Activated CD4-positive, alpha-beta memory T cell treated with anti-CD3 and anti-CD28 coated beads for 36 hours (primary cell): ENCODE measurements at regions not wholly inside any gene's neighbourhood (a gene's known extent, or its start where the extent isn't known, plus 50 kb on each side); places are given as distances from the start of the nearest gene placed in this dataset.

Experiments used
- CTCF ChIA-PET: fragments of 350-600 bp; sonication (Branson Sonifier 250); formaldehyde crosslinking; loops from one replicate; lab custom pipeline; 2021; ENCODE audit warnings: antibody characterized with exemption, inconsistent platforms; lab: Charles Lee
- POLR2A ChIA-PET: fragments of 350-600 bp; sonication (Branson Sonifier 250); formaldehyde crosslinking; loops from one replicate; lab custom pipeline; 2021; ENCODE audit warnings: antibody characterized with exemption; lab: Charles Lee
- DNase-seq: peaks from one replicate; pipeline ENCODE4 v3.0.0-alpha.2; 2020
- H3K27ac Mint-ChIP-seq: one replicate; pipeline ENCODE4 v1.8.0; 2021; ENCODE audit warnings: mixed read lengths
- H3K27me3 Mint-ChIP-seq: one replicate; pipeline ENCODE4 v1.8.0; 2021; ENCODE audit warnings: mixed read lengths
- H3K36me3 Mint-ChIP-seq: one replicate; pipeline ENCODE4 v1.8.0; 2021; ENCODE audit warnings: mixed read lengths
- H3K4me1 Mint-ChIP-seq: one replicate; pipeline ENCODE4 v1.8.0; 2021; ENCODE audit warnings: low read depth, mixed read lengths
- H3K4me3 Mint-ChIP-seq: one replicate; pipeline ENCODE4 v1.8.0; 2021; ENCODE audit warnings: mild to moderate bottlenecking, mixed read lengths
- H3K9me3 Mint-ChIP-seq: one replicate; pipeline ENCODE4 v1.8.0; 2021; ENCODE audit warnings: mixed read lengths
- intact Hi-C: fragments of 100-400 bp; cut with micrococcal nuclease; formaldehyde crosslinking; loops from one replicate; pipeline ENCODE4 v1.15.1; 2023

DNA sequence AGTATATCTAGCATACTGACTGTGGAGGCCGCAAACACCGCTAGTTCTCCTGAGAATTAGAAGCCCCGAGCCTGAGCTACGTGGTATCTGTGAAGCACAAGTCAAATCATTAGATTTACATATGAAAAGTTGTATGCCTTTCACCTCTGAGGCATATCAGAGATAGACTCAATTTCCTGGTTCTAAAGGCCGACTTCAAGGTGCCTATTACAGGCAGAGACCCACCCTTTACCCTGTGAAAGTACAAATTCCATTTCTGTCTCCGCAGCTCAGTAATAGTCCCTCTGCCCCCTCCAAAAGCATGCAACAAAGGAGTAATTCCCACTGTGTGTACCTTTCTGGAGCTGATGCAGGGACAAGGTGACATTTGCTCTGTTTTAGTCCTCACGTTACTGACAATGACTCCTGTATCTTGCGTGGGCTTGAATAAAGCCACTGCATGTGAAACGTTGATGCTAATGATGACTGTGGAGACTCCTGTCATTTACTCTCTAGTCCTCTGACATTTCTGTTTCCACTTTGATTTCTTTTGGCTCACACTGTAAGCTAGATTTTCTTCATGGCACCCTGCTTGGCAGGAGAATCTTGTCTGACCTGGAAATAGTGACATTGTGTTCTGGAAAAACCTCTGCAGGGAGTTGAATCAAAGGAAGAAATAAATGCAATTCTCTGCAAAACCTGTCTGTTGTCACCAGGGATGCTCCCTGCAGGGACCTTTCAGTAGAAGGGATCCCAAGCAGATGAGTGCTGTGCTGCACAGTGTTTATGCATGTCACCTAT is 273.2 kb upstream of the EMCN start:
- Mint-ChIP-seq H3K27ac (no peak overlapping the region), H3K9me3 (no peaks in the 10 kb centered on the region), H3K4me1 (no peaks in the 10 kb centered on the region), H3K27me3 (no peaks in the 10 kb centered on the region), H3K4me3 (no peak overlapping the region), H3K36me3 (no peaks in the 10 kb centered on the region)
- DNase-seq, result no peak
- CTCF ChIA-PET, result no interaction called here
- intact Hi-C loops, result no loop called here
- POLR2A ChIA-PET, result no interaction called here

DNA sequence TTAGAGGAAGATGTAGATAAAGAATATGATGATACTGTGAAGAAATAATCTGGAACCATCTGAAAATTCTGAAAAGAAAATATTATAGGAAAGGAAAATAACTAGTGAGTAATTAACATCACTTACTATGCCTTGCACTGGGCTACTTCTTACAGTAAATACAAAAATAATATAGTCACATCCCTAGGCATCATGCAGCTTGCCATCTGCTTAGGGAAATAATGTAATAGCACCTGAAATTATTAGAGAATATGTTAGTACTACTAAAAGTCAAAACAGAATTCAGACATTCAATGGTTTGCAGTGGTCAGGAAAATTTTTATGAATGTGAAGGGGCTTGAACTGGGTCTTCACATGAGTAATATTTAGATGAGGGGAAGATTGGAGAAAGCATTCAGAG is 272.2 kb upstream of the EMCN start:
- CTCF ChIA-PET, result no interaction called here

DNA sequence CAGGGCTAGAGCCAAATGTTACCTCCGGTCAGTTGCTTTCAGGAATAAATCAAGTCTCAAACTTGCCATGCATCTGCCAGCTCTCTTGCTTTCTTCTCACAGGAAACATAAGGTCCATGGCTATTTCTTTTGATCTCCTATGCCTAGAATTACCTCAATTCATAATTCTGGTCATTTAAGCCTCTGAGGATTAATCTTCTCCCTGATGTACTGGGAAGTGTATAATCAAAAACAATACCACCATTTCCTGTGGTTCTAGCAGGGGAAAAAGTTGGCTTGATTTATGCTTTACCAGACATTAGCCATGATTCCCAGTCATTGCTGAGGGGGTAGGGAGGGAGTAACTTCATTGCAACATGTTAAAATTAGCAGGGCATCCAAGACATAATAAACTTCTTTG is 268.7 kb upstream of the EMCN start:
- no peaks in the 10 kb centered on the region for H3K4me1 Mint-ChIP-seq
- CTCF ChIA-PET, result interaction anchor here (0.7 kb wide), 1 partner anchor 34 kb away, joined by 3 read pairs; no protein-coding TSS in a partner anchor
- intact Hi-C loops, result no loop called here
- DNase-seq, result no peak
- H3K27ac Mint-ChIP-seq, result no peak overlapping the region
- no peaks in the 10 kb centered on the region for H3K27me3 Mint-ChIP-seq
- no peaks in the 10 kb centered on the region for H3K36me3 Mint-ChIP-seq
- no peak overlapping the region for H3K4me3 Mint-ChIP-seq
- POLR2A ChIA-PET, result no interaction called here
- no peaks in the 10 kb centered on the region for H3K9me3 Mint-ChIP-seq

More for the DNA sequence above, 272.2 kb upstream of the EMCN start:
- Mint-ChIP-seq H3K36me3 (no peaks in the 10 kb centered on the region), H3K4me3 (no peak overlapping the region), H3K4me1 (no peaks in the 10 kb centered on the region), H3K27ac (no peak overlapping the region), H3K27me3 (no peaks in the 10 kb centered on the region), H3K9me3 (no peaks in the 10 kb centered on the region)
- intact Hi-C loops, result no loop called here
- no peak for DNase-seq
- POLR2A ChIA-PET, result no interaction called here

DNA sequence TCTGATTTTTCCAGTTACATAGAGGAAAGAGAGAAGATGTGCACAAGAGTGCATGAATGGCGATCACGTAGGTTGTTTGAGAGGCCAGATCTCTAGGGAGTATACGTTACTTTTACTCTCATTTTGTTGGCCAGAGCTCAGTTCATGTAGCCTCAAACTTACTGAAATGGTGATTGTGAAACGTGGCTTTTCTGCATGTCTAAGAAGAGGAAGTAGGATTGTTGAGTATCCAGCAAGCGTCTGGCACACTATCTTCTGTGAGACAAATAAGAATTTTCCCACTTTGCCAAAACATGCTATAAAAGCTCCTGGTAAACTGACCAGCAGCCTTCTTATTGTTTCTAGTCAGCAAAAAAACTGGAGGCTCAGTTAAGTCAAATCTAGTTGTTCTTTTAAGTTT is 264.5 kb upstream of the EMCN start:
- H3K27ac Mint-ChIP-seq, result no peak overlapping the region
- intact Hi-C loops, result no loop called here
- ChIA-PET POLR2A (no interaction called here), CTCF (interaction anchor here (1.0 kb wide), 1 partner anchor 27 kb away, joined by 3 read pairs; no protein-coding TSS in a partner anchor)
- H3K27me3 Mint-ChIP-seq, result peaks cover 2% of the 10 kb centered on the region
- H3K36me3 Mint-ChIP-seq, result no peaks in the 10 kb centered on the region
- no peaks in the 10 kb centered on the region for H3K9me3 Mint-ChIP-seq
- DNase-seq, result no peak
- H3K4me3 Mint-ChIP-seq, result no peak overlapping the region
- no peaks in the 10 kb centered on the region for H3K4me1 Mint-ChIP-seq

DNA sequence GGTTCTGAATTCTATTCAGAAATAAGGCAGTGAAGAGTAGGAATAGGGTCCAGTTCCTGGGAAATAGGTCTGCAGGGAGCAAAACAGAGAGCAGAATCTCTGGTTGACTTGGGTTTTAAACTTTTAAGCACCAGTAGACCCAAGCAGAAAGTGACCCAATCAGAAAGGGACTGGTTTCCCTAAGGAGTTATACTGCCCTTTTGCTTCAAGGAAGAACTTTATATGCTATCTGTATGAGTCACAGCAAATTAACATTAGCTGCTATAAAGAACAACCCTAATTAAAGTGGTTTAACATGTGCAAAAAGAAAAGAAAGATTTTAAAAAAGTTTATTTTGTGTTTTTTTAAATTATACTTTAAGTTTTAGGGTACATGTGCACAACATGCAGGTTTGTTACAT is 263.6 kb upstream of the EMCN start:
- H3K27ac Mint-ChIP-seq, result no peak overlapping the region

DNA sequence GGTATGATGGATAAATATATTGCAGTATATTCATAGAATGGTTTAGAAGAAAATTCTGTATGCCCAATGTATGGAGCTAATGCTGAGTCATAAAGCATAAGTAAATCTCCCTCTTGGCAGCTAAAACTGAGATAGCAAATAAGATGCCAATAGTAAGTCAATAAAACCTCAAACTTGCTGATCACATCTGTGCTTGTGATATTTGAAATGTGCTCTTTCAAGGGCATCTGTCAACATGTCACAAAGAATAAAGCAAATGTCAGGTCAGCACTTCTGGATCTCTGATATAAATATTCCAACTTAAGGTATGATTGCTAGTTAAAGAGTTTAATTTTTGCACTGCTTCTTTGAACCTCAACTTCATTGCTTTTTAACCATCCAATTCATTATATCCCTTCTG is 262.3 kb upstream of the EMCN start:
- DNase-seq, result no peak
- Mint-ChIP-seq H3K9me3 (peaks cover 7% of the 10 kb centered on the region), H3K36me3 (peaks cover 1% of the 10 kb centered on the region), H3K27ac (no peak overlapping the region), H3K27me3 (peaks cover 2% of the 10 kb centered on the region), H3K4me1 (no peaks in the 10 kb centered on the region), H3K4me3 (no peak overlapping the region)
- intact Hi-C loops, result no loop called here
- ChIA-PET CTCF (no interaction called here), POLR2A (no interaction called here)

More for the DNA sequence above, 263.6 kb upstream of the EMCN start:
- peaks cover 2% of the 10 kb centered on the region for H3K27me3 Mint-ChIP-seq
- no peaks in the 10 kb centered on the region for H3K9me3 Mint-ChIP-seq
- no peaks in the 10 kb centered on the region for H3K36me3 Mint-ChIP-seq
- intact Hi-C loops, result no loop called here
- DNase-seq, result no peak
- no peak overlapping the region for H3K4me3 Mint-ChIP-seq
- POLR2A ChIA-PET, result no interaction called here
- no peaks in the 10 kb centered on the region for H3K4me1 Mint-ChIP-seq
- CTCF ChIA-PET, result no interaction called here

DNA sequence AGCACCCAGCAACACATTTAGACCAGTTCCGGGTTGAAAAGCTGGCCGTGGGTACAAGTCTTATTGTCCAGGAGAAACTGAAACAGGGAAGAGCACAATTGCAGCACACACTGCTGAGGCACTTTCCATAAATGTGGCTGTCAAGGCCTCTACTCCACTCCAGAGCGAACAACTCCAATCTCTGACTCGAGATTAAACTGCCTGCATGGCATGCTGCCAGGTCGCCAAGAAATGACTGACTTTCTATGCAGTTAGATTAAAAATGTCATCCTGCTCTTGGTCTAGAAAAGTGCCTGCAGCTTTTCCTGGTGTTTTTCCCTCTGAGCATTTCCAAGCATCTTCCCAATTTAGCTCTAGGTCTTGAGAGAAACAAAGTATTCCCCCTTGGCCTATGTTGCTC is 260.6 kb upstream of the EMCN start:
- peaks cover 2% of the 10 kb centered on the region for H3K27me3 Mint-ChIP-seq
- POLR2A ChIA-PET, result no interaction called here
- peaks cover 1% of the 10 kb centered on the region for H3K36me3 Mint-ChIP-seq
- DNase-seq, result no peak
- CTCF ChIA-PET, result no interaction called here
- no peaks in the 10 kb centered on the region for H3K4me1 Mint-ChIP-seq
- H3K9me3 Mint-ChIP-seq, result peaks cover 14% of the 10 kb centered on the region
- no peak overlapping the region for H3K27ac Mint-ChIP-seq
- H3K4me3 Mint-ChIP-seq, result no peak overlapping the region
- intact Hi-C loops, result no loop called here

DNA sequence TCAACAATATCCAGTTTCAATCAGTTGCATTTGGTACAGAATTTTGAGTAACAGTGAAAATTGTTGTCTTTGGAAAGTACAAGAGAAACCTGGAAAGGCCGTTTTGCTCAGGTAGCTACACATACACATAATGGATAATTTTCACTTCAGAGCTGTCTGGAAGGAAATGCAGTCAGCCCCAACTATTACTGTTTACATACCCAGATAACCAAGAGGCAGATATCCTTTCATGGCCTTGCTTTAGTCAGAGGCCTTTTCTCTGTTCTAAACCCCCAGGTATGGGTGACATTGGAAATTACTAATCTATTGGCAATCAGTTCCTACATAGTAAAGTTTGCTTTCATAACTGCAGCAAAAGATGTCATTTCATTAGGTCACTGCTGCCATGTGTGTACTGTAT is 244.9 kb upstream of the EMCN start:
- ChIA-PET CTCF (no interaction called here), POLR2A (no interaction called here)
- intact Hi-C loops, result no loop called here
- H3K36me3 Mint-ChIP-seq, result peaks cover 2% of the 10 kb centered on the region
- H3K4me3 Mint-ChIP-seq, result no peak overlapping the region
- no peaks in the 10 kb centered on the region for H3K4me1 Mint-ChIP-seq
- no peak for DNase-seq
- peaks cover 16% of the 10 kb centered on the region for H3K9me3 Mint-ChIP-seq
- no peak overlapping the region for H3K27ac Mint-ChIP-seq
- peaks cover 14% of the 10 kb centered on the region for H3K27me3 Mint-ChIP-seq

DNA sequence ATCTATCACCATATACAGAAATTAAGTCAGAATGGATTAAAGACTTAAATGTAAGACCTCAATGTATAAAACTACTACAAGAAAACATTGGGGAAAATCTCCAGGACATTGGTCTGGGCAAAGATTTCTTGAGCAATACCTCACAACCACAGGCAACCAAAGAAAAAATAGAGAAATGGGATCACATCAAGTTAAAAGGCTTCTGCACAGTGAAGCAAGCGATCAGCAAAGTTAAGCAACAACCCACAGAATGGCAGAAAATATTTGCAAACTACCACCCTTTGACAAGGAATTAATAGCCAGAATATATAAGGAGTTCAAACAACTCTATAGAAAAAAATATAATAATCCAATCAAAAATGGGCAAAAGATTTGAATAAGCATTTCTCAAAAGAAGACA is 236.9 kb upstream of the EMCN start:
- Mint-ChIP-seq H3K9me3 (peaks cover 10% of the 10 kb centered on the region), H3K36me3 (peaks cover 2% of the 10 kb centered on the region), H3K4me3 (no peak overlapping the region), H3K27me3 (peaks cover 3% of the 10 kb centered on the region), H3K27ac (no peak overlapping the region), H3K4me1 (no peaks in the 10 kb centered on the region)
- no peak for DNase-seq
- intact Hi-C loops, result no loop called here
- ChIA-PET POLR2A (no interaction called here), CTCF (interaction anchor here (0.6 kb wide), 1 partner anchor 140 kb away, joined by 3 read pairs; no protein-coding TSS in a partner anchor)

DNA sequence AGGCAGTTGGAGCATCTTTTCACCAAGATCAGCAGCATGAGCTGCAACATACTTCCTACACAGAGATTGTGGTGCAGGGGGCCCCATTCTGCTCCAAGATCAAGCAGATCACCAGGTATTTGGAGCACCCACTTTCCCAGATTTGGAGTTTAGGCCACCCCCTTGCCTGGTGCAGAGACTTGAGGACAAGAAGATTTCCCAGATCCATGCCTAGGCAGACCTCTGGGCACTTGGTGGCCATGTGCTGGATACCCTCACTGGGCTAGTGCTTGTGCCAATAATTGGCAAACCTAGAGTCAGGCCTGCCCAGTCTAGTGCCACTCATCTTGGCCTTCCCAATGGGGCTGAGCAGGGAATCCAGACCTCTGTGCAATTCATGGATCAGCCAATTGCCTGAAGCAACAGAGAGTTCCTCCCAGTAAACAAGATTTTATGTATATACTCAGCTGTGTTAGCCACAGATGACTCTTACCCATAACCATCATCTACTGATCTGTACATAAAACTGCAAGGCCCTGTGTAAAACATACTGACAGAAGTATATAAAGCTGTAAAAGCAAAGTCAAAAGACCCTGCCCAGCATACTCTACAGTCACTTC is 228.4 kb upstream of the EMCN start:
- Mint-ChIP-seq H3K27me3 (no peaks in the 10 kb centered on the region), H3K4me1 (no peaks in the 10 kb centered on the region), H3K36me3 (no peaks in the 10 kb centered on the region), H3K9me3 (no peaks in the 10 kb centered on the region), H3K27ac (no peak overlapping the region), H3K4me3 (no peak overlapping the region)
- no peak for DNase-seq
- ChIA-PET CTCF (no interaction called here), POLR2A (no interaction called here)
- intact Hi-C loops, result loop anchor here (10.0 kb wide), 1 partner anchor 651 kb away; no protein-coding TSS in a partner anchor

DNA sequence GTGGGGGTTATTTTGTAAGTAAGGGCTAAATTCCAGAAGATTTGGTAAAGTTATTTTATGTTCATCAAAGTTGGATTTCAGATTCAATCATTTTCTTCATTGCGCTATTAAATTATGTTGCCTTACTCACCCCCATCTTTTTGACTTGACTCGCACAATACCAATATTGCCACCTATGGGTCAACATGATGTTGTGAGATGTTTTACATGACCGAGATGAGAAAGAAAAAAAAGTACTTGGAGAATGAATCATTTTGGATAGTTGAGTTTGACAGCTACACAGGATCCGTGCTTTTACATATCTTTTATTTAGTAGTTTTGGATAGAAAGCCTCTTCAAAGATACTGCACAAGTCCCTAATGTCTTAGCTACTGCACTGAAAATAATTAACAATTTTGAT is 224.2 kb upstream of the EMCN start:
- Mint-ChIP-seq H3K27me3 (peaks cover 1% of the 10 kb centered on the region), H3K9me3 (no peaks in the 10 kb centered on the region), H3K4me3 (no peak overlapping the region), H3K4me1 (no peaks in the 10 kb centered on the region), H3K36me3 (no peaks in the 10 kb centered on the region), H3K27ac (no peak overlapping the region)
- ChIA-PET CTCF (interaction anchor here (1.6 kb wide), 1 partner anchor 10 kb away, joined by 3 read pairs; no protein-coding TSS in a partner anchor), POLR2A (no interaction called here)
- intact Hi-C loops, result loop anchor here (10.0 kb wide), 1 partner anchor 647 kb away; no protein-coding TSS in a partner anchor
- DNase-seq, result no peak

DNA sequence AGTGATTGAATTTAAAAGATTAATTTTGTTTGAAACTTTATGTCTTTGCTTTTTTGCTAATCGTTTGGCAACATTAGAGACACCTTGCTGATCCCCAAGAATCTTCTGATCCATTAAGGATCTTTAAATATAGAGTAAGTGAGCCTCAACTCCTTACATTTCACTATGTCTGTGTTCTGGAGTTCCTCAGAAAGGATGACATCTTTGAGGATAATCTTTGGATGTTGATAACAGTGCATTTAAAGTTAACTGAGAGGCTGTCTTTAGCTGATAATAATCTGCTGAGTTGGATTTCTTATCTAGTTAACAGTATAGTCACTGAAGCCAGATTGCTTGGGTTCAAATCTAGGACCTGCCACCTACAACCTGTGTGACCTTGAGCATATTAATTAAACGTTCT is 221.6 kb upstream of the EMCN start:
- no peaks in the 10 kb centered on the region for H3K9me3 Mint-ChIP-seq
- no peaks in the 10 kb centered on the region for H3K36me3 Mint-ChIP-seq
- intact Hi-C loops, result no loop called here
- no peak overlapping the region for H3K4me3 Mint-ChIP-seq
- ChIA-PET POLR2A (no interaction called here), CTCF (no interaction called here)
- H3K27ac Mint-ChIP-seq, result no peak overlapping the region
- H3K4me1 Mint-ChIP-seq, result no peaks in the 10 kb centered on the region
- peaks cover 1% of the 10 kb centered on the region for H3K27me3 Mint-ChIP-seq
- DNase-seq, result no peak
